Transverse colon (tissue), 4 donors: ENCODE measurements at regions not wholly inside any gene's neighbourhood (a gene's known extent, or its start where the extent isn't known, plus 50 kb on each side); places are given as distances from the start of the nearest gene placed in this dataset.

Experiments
- CTCF ChIP-seq, 5 experiments: fragments of 200-600 bp in 3 of 5; fragments of 450-650 bp in 2 of 5; sonication (generic) in 3 of 5; IDR thresholded peaks; 1 replicate in 2 of 5; 2 replicates in 3 of 5; pipeline ENCODE4 v1.5.1; 2016 to 2017; ENCODE audit warnings: antibody characterized with exemption in 5 of 5, inconsistent platforms in 3 of 5, mild to moderate bottlenecking in 2 of 5, moderate library complexity in 1 of 5
- POLR2A ChIP-seq: fragments of 450-650 bp; IDR thresholded peaks from one replicate; pipeline ENCODE4 v1.6.1; 2016; ENCODE audit warnings: antibody characterized with exemption, mild to moderate bottlenecking, moderate library complexity
- POLR2AphosphoS5 ChIP-seq, 3 donors: sonication (generic); formaldehyde crosslinking; IDR thresholded peaks; one replicate each; pipeline ENCODE4 v1.6.1; 2016; ENCODE audit warnings: antibody characterized with exemption in 3 of 3

- TF ChIP-seq CTCF (IDR thresholded peaks at IDR 0.05): no peak
- TF ChIP-seq POLR2AphosphoS5 (IDR thresholded peaks at IDR 0.05): no peak
- TF ChIP-seq POLR2A: no peak
Observed at GRCh38 chr16:8168016-8168415, 422.3 kb downstream of the TMEM114 start.
